Inflammatory macrophage (primary cell): ENCODE measurements at regions not wholly inside any gene's neighbourhood (a gene's known extent, or its start where the extent isn't known, plus 50 kb on each side); places are given as distances from the start of the nearest gene placed in this dataset.

Source experiments
- DNase-seq, 2 donors: peaks; one replicate each; pipeline ENCODE4 v3.0.0-alpha.2; 2020 to 2022

GRCh38 chr5:107129051-107129450 is 541.7 kb downstream of the EFNA5 start:
- DNase-seq = no peak

- DNase-seq = no peak
These were observed 542.9 kb downstream of the EFNA5 start for GRCh38 chr5:107127878-107128277.

GRCh38 chr5:107126341-107126740 is 544.4 kb downstream of the EFNA5 start:
- no peak for DNase-seq

- DNase-seq = no peak
These were observed 546.4 kb downstream of the EFNA5 start for GRCh38 chr5:107124376-107124775.

- no peak for DNase-seq
These were observed 547.7 kb downstream of the EFNA5 start for GRCh38 chr5:107123014-107123413.

GRCh38 chr5:107121793-107122519 is 548.8 kb downstream of the EFNA5 start:
- no peak for DNase-seq

- DNase-seq = no peak
These were observed 551.1 kb downstream of the EFNA5 start for GRCh38 chr5:107119656-107120055.

GRCh38 chr5:107118184-107119019 is 552.3 kb downstream of the EFNA5 start:
- DNase-seq = no peak

- DNase-seq = no peak
These were observed 558.5 kb downstream of the EFNA5 start for GRCh38 chr5:107112216-107112615.

- DNase-seq = no peak
These were observed 566.4 kb downstream of the EFNA5 start for GRCh38 chr5:107104040-107104995.

GRCh38 chr5:107103522-107103921 is 567.2 kb downstream of the EFNA5 start:
- no peak for DNase-seq

GRCh38 chr5:107100121-107100520 is 570.6 kb downstream of the EFNA5 start:
- no peak for DNase-seq

GRCh38 chr5:107099506-107099905 is 571.2 kb downstream of the EFNA5 start:
- no peak for DNase-seq

- DNase-seq = no peak
These were observed 578.0 kb downstream of the EFNA5 start for GRCh38 chr5:107092695-107093094.

GRCh38 chr5:107090506-107090905 is 580.2 kb downstream of the EFNA5 start:
- DNase-seq = no peak

GRCh38 chr5:107088907-107089306 is 581.8 kb downstream of the EFNA5 start:
- DNase-seq = no peak

GRCh38 chr5:107085572-107085971 is 585.2 kb downstream of the EFNA5 start:
- no peak for DNase-seq

GRCh38 chr5:107074996-107075395 is 595.7 kb downstream of the EFNA5 start:
- no peak for DNase-seq

GRCh38 chr5:107072967-107073366 is 597.8 kb downstream of the EFNA5 start:
- DNase-seq = no peak

- no peak for DNase-seq
These were observed 598.3 kb downstream of the EFNA5 start for GRCh38 chr5:107072440-107072839.

- DNase-seq = no peak
These were observed 602.0 kb downstream of the EFNA5 start for GRCh38 chr5:107068782-107069181.

GRCh38 chr5:107067395-107067794 is 603.3 kb downstream of the EFNA5 start:
- no peak for DNase-seq

- no peak for DNase-seq
These were observed 607.2 kb downstream of the EFNA5 start for GRCh38 chr5:107063511-107063910.
